Mononuclear cell (primary cell): ENCODE measurements at regions not wholly inside any gene's neighbourhood (a gene's known extent, or its start where the extent isn't known, plus 50 kb on each side); places are given as distances from the start of the nearest gene placed in this dataset.

Experiments
- H3K27me3 ChIP-seq: 2 replicates; pipeline ENCODE4 v1.6.0; 2011; ENCODE audit warnings: low read length, control low read depth; ENCODE audit not compliant: insufficient read depth
- H3K4me1 ChIP-seq: 2 replicates; pipeline ENCODE4 v1.5.1; 2011; ENCODE audit warnings: mild to moderate bottlenecking, low read length, control low read depth; ENCODE audit not compliant: insufficient read depth
- H3K4me3 ChIP-seq: 2 replicates; pipeline ENCODE4 v1.5.1; 2011; ENCODE audit warnings: mild to moderate bottlenecking, low read length, moderate library complexity
- H3K9me3 ChIP-seq: 2 replicates; pipeline ENCODE4 v1.5.1; 2011; ENCODE audit warnings: low read depth, mild to moderate bottlenecking, control low read depth, low read length

DNA sequence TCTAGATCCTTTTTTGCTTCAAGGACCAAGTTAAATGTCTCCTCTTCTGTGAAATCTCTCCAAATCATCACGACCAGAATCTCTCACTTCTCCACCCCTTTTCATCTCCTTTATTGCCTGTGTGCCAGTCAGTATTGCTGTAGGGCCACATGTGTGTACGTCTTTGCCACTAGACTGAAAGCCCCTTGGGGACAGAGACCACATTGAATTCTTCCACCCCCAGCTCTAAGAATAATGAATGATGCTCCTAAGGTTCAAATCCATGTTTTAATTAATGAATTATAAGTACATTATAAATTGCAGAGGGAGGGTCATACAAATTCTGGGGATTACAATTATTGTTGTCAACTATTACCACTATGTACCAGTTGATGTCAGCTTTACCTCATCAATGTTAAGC is 343.8 kb downstream of the USP25 start:
- Histone ChIP-seq H3K9me3 (no peaks in the 10 kb centered on the region), H3K4me3 (no peak overlapping the region), H3K4me1 (no peaks in the 10 kb centered on the region), H3K27me3 (no peaks in the 10 kb centered on the region)

DNA sequence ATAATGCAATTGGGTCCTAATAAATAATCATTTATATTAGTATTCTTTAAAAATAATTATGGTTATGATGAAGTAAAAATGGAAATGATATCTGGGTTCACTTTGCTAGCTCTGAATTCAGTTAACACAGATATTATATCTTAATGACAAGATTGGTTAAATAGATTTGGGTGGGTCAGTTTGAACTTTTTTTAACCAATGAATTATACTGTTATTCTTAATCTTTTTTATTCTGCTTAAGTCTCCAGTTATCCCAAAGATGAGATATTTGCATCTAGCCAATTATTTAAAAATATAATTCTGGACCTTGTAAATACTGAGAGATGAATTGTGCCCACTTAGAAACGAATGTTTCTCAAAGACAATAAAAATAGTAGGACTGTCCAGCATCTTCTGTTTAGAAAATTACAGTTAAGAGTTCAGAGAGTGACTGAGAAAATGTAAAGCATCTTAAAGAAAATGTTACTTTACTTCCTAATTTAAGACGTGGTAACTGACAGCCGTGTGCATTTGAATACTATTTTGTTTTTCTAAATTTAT is 345.2 kb downstream of the USP25 start:
- Histone ChIP-seq H3K4me1 (no peaks in the 10 kb centered on the region), H3K9me3 (no peaks in the 10 kb centered on the region), H3K27me3 (no peaks in the 10 kb centered on the region), H3K4me3 (no peak overlapping the region)

DNA sequence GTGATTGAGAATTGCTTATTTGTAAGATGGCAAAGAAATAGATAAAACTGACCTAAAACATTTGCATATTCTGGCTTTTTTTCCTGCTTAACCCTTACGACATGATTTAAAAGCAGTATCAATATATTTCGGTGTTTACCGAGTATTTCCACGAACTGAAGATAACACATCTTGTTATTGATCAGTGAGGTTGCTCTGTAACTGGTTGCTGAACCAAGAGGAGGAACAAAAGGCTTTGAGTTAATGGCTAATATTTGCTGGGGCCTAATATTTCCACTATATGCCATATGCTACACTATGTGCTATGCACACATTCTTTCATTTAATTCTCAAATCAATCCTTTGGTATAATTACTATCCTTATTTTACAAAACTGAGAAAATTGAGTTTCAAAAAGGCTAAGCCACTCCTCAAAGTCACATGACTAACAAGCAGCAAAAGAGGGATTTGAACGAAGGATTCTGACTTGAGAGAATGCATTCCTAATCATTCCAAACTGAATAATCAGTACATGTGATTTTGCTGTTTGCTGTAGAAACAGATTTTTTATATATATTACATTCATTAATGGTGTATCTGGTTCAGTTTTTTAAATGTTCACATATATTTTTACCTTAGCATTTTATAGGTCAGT is 346.0 kb downstream of the USP25 start:
- Histone ChIP-seq H3K27me3 (no peaks in the 10 kb centered on the region), H3K9me3 (no peaks in the 10 kb centered on the region), H3K4me3 (no peak overlapping the region), H3K4me1 (no peaks in the 10 kb centered on the region)

DNA sequence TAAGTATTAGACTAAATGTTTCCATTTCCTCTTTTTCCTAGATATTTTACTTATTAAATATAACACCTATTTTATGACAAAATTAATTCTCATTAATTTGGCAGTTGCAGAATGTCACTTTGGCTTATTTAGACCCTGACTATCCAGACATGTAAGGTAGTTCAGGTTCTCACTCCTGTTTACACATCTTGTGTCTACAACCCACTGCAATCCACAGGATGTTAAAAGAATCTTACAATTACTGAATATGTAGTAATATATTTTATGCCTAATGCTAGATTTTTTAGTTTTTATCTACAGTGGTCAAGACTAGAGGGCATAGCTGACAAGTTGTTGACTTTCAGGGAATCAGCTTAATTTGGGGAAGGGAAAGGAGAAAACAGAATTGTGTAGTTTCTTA is 346.7 kb downstream of the USP25 start:
- no peaks in the 10 kb centered on the region for H3K9me3 ChIP-seq
- H3K4me1 ChIP-seq: no peaks in the 10 kb centered on the region
- no peaks in the 10 kb centered on the region for H3K27me3 ChIP-seq
- H3K4me3 ChIP-seq: no peak overlapping the region

DNA sequence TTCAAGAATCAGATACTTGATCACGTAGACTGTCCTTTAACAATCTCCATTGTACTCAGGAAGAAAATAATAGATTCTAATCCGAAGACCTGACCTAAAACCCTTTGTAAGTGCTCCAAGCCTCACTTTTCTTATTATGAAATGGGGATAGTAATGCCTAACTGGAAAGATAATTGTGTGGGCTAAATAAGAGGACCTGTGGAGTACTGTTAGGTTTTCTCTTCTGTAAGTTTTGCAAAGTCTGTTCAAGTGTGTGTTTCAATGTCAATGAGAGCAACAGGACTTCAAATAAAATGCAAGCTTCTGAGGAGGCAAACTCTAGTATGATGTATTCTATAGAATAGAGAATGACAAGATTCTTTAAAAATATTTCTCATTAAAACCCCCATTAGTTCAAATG is 348.6 kb downstream of the USP25 start:
- Histone ChIP-seq H3K27me3 (no peaks in the 10 kb centered on the region), H3K9me3 (no peaks in the 10 kb centered on the region), H3K4me3 (no peak overlapping the region), H3K4me1 (no peaks in the 10 kb centered on the region)

DNA sequence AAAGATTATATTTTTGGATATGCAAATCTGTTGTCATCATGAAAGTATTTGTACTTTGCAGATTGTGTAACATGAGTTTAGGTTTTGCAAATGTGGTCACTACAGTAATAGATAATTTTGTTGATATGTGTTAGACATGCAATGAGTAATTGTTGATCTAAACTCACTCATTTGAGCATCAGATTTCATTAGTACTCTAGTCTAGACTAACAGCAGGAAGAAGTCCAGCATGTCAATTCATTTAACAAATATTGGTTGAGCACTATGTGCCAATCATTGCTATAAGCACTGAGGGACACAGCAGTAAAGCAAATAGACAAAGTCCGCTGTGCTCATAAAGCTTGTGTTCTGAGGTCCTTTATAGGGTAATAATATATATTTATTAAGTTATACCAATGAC is 350.0 kb downstream of the USP25 start:
- H3K4me3 ChIP-seq: no peak overlapping the region
- no peaks in the 10 kb centered on the region for H3K9me3 ChIP-seq
- no peaks in the 10 kb centered on the region for H3K27me3 ChIP-seq
- H3K4me1 ChIP-seq: no peaks in the 10 kb centered on the region

DNA sequence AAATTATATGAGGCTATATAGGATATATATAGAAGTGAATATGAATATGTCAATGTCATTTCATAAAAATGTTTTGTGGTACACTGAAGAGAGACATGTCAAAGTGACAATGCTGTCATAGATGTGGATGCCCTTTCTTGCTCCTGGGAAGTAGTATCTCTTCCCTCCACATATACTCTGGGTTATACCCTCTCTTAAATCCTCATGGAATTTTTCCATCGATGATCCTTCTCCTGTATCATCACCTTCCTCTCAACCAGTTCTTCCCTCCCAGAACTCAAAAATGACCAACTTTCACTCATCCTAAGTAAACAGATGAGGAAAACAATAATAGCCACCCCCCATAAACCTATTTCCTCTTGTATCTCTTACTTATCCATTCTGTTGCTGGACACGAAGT is 351.5 kb downstream of the USP25 start:
- no peak overlapping the region for H3K4me3 ChIP-seq
- no peaks in the 10 kb centered on the region for H3K27me3 ChIP-seq
- no peaks in the 10 kb centered on the region for H3K9me3 ChIP-seq
- H3K4me1 ChIP-seq: no peaks in the 10 kb centered on the region

DNA sequence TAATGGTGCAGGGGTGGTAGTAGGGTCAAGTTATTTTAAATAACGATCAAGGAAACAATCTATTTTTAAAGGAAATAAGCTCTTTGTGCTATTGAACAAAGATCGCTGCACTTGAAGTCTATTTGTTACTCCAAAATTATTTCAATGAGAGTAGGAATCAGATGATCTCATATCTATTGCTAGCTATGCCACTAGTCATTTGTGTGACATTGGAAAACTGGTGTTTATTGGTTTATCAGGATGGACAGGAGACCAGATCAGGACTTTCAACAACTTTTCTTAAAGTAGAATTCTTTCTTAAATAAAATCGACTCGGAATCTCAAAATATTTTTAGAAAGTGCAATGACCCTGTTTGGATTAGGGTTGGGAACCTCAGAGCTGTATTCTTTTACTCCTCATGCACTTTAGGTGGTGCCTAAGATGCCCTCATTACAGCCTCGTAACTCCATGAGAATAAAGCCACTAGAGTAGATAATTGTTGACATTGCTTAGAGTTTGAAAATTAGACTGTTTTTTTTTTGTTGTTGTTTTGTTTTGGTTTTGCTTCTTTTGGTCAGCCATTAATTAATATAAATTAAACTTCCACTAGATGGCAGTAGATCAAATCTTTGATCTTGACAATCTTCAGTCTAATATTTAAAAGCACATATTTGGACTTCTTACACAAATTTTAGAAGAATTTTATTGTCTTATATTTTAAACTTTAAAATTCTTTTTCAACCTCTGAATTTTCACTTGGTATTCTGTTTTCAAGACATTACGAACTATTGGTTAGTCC is 352.4 kb downstream of the USP25 start:
- no peaks in the 10 kb centered on the region for H3K27me3 ChIP-seq
- H3K4me3 ChIP-seq: no peak overlapping the region
- H3K9me3 ChIP-seq: no peaks in the 10 kb centered on the region
- H3K4me1 ChIP-seq: no peaks in the 10 kb centered on the region

DNA sequence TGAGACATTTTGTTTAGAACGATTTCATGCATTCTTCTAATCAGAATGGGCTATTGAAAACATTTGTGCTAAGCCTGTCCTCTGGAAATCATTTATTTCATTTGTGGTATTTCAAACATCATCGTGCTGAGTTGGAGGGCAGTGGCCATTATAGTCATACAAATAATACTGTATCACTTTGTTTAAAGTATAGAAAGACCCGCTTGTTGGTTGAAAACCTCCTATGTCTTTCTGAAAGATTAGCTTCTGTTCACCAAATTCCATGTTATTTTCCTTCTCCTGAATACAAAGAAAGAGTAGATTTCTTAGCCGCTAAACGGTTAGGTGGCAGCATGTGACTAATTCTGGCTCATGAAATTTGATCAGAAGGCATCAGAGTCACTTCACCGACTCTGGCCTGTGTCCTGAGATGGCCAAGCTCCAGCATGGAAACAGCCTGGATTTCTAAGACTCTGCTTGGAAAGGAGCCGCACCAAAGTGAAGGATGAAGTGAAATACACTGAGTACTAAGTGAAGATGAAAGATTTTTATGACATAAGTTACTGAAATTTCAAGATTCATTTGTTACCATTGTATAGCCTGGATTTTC is 355.1 kb downstream of the USP25 start:
- Histone ChIP-seq H3K9me3 (no peaks in the 10 kb centered on the region), H3K4me3 (no peak overlapping the region), H3K4me1 (no peaks in the 10 kb centered on the region), H3K27me3 (no peaks in the 10 kb centered on the region)

DNA sequence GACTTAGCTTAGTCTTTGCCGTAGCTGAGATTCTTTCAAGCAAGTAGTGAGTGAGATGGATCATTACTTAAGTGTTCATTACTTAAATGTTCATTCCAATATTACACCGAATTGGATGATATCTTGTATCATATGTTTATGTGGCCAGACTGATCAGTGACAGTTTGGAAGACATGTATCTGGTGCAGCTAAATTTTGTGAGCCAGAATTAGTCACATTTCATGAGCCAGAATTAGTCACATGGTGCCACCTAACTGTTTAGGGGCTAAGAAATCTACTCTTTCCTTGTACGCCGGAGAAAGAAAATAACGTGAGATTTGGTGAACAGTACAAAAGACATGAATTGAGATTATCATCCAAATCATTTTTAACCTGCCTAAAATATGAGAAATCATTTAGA is 355.6 kb downstream of the USP25 start:
- Histone ChIP-seq H3K4me3 (no peak overlapping the region), H3K9me3 (no peaks in the 10 kb centered on the region), H3K4me1 (no peaks in the 10 kb centered on the region), H3K27me3 (no peaks in the 10 kb centered on the region)

DNA sequence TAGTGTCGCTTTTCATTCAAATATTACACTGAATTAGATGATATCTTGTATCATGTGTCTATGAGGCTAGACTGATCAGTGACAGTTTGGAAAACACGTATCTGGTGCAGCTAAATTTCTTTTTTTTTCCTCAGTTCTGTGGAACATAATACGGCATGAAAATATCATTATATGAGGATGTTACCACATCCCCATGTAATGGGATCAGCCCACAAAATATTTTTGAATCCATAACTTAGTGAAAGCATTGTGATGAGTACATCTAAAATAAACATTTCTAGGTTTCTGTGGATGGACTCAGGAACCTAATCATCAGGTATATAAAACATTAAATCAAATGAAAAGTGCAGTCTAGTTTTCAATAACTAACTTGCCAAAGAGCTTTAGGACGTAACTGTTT is 356.3 kb downstream of the USP25 start:
- H3K4me3 ChIP-seq: no peak overlapping the region
- no peaks in the 10 kb centered on the region for H3K27me3 ChIP-seq
- H3K4me1 ChIP-seq: no peaks in the 10 kb centered on the region
- H3K9me3 ChIP-seq: no peaks in the 10 kb centered on the region

DNA sequence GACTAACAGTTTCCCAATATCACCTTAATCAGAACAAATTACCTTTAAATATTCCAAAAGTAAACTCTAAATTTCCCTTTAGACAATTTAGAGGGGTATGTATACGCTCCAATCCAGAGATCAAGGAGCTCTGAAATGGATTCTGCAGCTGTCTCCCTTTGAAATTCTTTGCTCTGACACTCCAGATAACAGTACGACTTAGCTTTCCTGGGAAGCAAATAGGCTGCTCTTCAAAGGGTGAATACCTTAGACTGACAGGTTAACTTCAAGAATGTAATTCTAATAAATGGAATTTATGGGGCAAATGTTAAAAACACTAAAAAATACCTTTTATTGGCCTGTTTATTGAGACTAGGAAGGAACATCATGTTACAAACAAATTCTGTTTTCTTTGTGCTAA is 357.2 kb downstream of the USP25 start:
- H3K27me3 ChIP-seq: no peaks in the 10 kb centered on the region
- no peak overlapping the region for H3K4me3 ChIP-seq
- H3K4me1 ChIP-seq: no peaks in the 10 kb centered on the region
- no peaks in the 10 kb centered on the region for H3K9me3 ChIP-seq

DNA sequence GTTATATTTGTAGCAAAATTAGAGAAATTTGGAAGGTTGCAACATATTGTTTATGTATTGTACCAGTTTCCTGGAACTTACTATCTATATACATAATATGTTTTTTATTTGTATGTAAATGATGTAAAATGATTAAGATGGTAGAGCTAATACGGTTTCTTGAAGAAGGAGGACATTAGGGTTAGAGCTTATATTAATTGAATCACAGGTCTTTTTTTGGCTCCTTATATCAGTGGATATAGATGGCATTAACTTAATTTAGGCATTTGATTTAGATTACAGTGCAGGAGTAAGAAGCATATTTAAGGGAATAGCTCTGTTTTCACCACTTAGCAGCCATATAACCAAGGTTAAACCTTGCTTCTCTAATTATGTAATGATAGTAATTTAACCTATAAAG is 357.7 kb downstream of the USP25 start:
- H3K27me3 ChIP-seq: no peaks in the 10 kb centered on the region
- H3K9me3 ChIP-seq: no peaks in the 10 kb centered on the region
- no peaks in the 10 kb centered on the region for H3K4me1 ChIP-seq
- H3K4me3 ChIP-seq: no peak overlapping the region

DNA sequence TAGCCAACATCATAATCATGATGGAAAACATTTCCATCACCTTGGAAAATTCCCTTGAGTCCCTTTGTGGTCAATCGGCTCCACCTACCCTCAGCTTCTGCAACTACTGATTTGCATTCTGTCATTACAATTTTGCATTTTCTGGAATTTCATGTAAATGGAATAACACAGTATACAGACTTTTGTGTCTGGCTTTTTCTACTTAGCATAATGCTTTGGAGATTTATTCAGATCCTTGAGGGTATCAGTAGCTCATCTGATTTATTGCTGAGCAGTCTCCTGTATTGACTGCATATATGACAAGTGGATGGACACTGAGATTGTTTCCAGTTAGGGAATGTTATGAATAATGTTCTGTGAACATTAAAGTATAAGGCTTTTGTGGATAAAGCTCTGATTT is 358.3 kb downstream of the USP25 start:
- Histone ChIP-seq H3K4me3 (no peak overlapping the region), H3K27me3 (no peaks in the 10 kb centered on the region), H3K4me1 (no peaks in the 10 kb centered on the region), H3K9me3 (no peaks in the 10 kb centered on the region)

DNA sequence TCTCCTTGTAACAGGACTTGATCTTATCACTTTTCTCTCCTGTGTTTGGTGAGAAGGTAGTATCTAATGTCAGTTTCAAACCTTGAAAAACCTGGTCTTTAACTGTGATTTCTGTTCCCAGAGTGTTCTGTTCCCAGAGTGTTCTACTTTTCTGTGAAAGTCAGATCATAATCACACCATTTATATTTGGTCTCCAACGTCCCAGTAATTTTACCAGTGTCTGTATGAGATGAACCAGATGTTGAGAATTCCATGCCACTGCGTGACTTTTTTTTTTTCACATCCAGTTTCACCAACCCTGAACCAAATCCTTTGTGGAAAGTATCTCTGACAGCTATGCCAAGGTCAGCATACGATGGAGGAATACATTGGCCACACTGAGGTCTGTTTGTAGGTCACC is 365.2 kb downstream of the USP25 start:
- Histone ChIP-seq H3K4me3 (no peak overlapping the region), H3K9me3 (no peaks in the 10 kb centered on the region), H3K4me1 (no peaks in the 10 kb centered on the region), H3K27me3 (no peaks in the 10 kb centered on the region)
